ENCODE measurements at regions not wholly inside any gene's neighbourhood (a gene's known extent, or its start where the extent isn't known, plus 50 kb on each side); places are given as distances from the start of the nearest gene placed in this dataset.

GRCh38 chr2:52022006-52022405 is 990.1 kb upstream of the NRXN1 start:
- no peak for TF ChIP-seq CTCF (IDR thresholded peaks at IDR 0.05; ENCODE audit: poor library complexity)
- no peak for TF ChIP-seq EZH2phosphoT487 (IDR thresholded peaks at IDR 0.05; ENCODE audit: low read depth, severe bottlenecking, unreplicated experiment)
